ENCODE measurements at regions not wholly inside any gene's neighbourhood (a gene's known extent, or its start where the extent isn't known, plus 50 kb on each side); places are given as distances from the start of the nearest gene placed in this dataset.

DNA sequence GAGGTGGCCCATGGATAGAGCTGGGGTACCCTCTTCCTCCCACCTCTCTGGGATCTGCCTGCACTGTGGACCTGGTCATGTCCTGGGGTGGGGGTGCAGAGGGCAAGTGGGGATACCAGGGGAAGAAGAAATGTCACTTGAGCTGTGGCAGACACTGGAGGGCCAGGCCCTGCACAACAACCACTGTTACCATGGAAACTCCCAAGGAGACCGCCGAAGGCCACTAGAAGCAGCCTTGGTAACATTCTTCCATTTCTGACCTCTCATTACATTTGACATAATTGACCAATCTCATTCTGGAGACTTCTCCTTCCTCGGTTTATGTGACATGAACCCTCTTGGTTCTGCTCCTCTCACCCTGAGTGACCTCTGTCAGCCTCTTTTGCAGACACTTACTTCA, 179.9 kb upstream of the SERP2 start:
- TF ChIP-seq, protein P1, sequence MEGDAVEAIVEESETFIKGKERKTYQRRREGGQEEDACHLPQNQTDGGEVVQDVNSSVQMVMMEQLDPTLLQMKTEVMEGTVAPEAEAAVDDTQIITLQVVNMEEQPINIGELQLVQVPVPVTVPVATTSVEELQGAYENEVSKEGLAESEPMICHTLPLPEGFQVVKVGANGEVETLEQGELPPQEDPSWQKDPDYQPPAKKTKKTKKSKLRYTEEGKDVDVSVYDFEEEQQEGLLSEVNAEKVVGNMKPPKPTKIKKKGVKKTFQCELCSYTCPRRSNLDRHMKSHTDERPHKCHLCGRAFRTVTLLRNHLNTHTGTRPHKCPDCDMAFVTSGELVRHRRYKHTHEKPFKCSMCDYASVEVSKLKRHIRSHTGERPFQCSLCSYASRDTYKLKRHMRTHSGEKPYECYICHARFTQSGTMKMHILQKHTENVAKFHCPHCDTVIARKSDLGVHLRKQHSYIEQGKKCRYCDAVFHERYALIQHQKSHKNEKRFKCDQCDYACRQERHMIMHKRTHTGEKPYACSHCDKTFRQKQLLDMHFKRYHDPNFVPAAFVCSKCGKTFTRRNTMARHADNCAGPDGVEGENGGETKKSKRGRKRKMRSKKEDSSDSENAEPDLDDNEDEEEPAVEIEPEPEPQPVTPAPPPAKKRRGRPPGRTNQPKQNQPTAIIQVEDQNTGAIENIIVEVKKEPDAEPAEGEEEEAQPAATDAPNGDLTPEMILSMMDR (conservative IDR thresholded peaks at IDR 0.05) = no peak

GRCh38 chr13:44195245-44195644, 178.4 kb upstream of the SERP2 start:
- H3K27ac ChIP-seq = no peak overlapping the region
- TF ChIP-seq, protein P1 (conservative IDR thresholded peaks at IDR 0.05) = no peak

More for the DNA sequence above, 179.9 kb upstream of the SERP2 start:
- no peak overlapping the region for H3K27ac ChIP-seq

- H3K27ac ChIP-seq = no peak overlapping the region
- TF ChIP-seq, protein P1 (conservative IDR thresholded peaks at IDR 0.05) = no peak
Measured at GRCh38 chr13:44196196-44196751, 177.3 kb upstream of the SERP2 start.

- peak overlapping the region; percentile 20; the same call in 1 of the 2 replicates for H3K27ac ChIP-seq
- TF ChIP-seq, protein P1 (conservative IDR thresholded peaks at IDR 0.05) = no peak
Measured at GRCh38 chr13:44197791-44198770, 175.5 kb upstream of the SERP2 start.

- TF ChIP-seq, protein P1 (conservative IDR thresholded peaks at IDR 0.05) = no peak
Measured at GRCh38 chr13:44198826-44199225, 174.8 kb upstream of the SERP2 start.

DNA sequence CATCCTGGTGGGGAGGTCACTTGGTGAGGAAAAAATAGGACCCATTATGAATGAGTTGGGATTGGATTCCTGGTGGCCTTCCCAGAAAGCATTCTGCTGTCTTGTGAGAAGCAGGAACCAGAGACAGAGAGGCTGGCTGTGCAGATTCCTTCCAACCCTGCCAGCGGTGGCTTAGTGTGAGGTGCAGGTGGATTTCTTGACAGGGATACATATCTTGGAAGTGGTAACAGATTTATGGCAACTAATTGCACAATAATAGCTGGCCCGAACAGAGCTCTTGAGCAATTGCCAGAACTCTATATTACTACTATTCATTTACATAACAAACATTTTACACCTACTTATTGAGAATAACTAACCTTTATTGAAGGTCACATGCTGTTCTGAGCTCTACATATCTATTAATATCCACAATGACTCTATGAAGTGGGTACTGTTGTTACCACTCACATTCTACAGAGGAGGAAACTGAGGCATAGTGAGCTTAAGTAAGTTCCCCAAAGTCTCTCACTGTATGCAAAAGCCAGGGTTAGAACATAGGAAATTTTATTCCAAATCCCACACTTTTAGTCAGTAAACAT, 173.9 kb upstream of the SERP2 start:
- H3K27ac ChIP-seq = no peak overlapping the region
- TF ChIP-seq, protein P1 (conservative IDR thresholded peaks at IDR 0.05) = no peak

More at GRCh38 chr13:44198826-44199225, 174.8 kb upstream of the SERP2 start:
- H3K27ac ChIP-seq = peak overlapping the region; percentile 20; the same call in 1 of the 2 replicates

GRCh38 chr13:44206434-44206833, 167.2 kb upstream of the SERP2 start:
- TF ChIP-seq, protein P1 (conservative IDR thresholded peaks at IDR 0.05) = no peak
- no peak overlapping the region for H3K27ac ChIP-seq

All from VCaP (cell line).